Mesenchymal stem cell (in vitro differentiated cells and primary cell): ENCODE measurements at regions not wholly inside any gene's neighbourhood (a gene's known extent, or its start where the extent isn't known, plus 50 kb on each side); places are given as distances from the start of the nearest gene placed in this dataset.
A peak's percentile ranks its signal among the peaks of the same experiment; 100 is the strongest.
"Not testable (repeated sequence)": the region's sequence is repeated elsewhere in the genome, so short reads cannot be mapped to it uniquely, and the experiment has no call there.

Experiments
- DNase-seq: peaks from one replicate; pipeline ENCODE4 v3.0.0-alpha.2; 2013
- H2AFZ ChIP-seq: one replicate; pipeline ENCODE4 v1.6.1; 2013; ENCODE audit warnings: low read depth, mild to moderate bottlenecking, control low read depth, inconsistent platforms, low read length, moderate library complexity
- H2AK5ac ChIP-seq: 2 replicates; pipeline ENCODE4 v1.6.1; 2013; ENCODE audit warnings: low read length, moderate library complexity, mild to moderate bottlenecking, inconsistent platforms; ENCODE audit not compliant: severe bottlenecking
- H2BK120ac ChIP-seq: one replicate; pipeline ENCODE4 v1.6.1; 2013; ENCODE audit warnings: low read depth, mild to moderate bottlenecking, inconsistent platforms, low read length, moderate library complexity
- H2BK12ac ChIP-seq, 2 experiments: one replicate each; pipeline ENCODE4 v1.6.1; 2013; ENCODE audit warnings: inconsistent platforms in 2 of 2, low read length in 2 of 2, mild to moderate bottlenecking in 2 of 2, moderate library complexity in 2 of 2, control low read depth in 1 of 2
- H2BK15ac ChIP-seq: one replicate; pipeline ENCODE4 v1.6.1; 2013; ENCODE audit warnings: mild to moderate bottlenecking, low read depth, inconsistent platforms; ENCODE audit not compliant: poor library complexity, severe bottlenecking
- H2BK5ac ChIP-seq: 2 replicates; pipeline ENCODE4 v1.6.1; 2013; ENCODE audit warnings: low read depth, mild to moderate bottlenecking, low read length, control low read depth, inconsistent platforms; ENCODE audit not compliant: poor library complexity, severe bottlenecking
- H3K14ac ChIP-seq, 2 experiments: one replicate each; pipeline ENCODE4 v1.6.1; 2013; ENCODE audit warnings: inconsistent platforms in 2 of 2, low read length in 2 of 2, control low read depth in 1 of 2, mild to moderate bottlenecking in 1 of 2, moderate library complexity in 1 of 2
- H3K18ac ChIP-seq, 2 experiments: one replicate each; pipeline ENCODE4 v1.6.1; 2013; ENCODE audit warnings: inconsistent platforms in 2 of 2, low read length in 2 of 2, control low read depth in 1 of 2, low read depth in 1 of 2, mild to moderate bottlenecking in 1 of 2
- H3K23ac ChIP-seq, 2 experiments: one replicate each; pipeline ENCODE4 v1.6.1; 2013; ENCODE audit warnings: inconsistent platforms in 2 of 2, low read length in 2 of 2, mild to moderate bottlenecking in 2 of 2, moderate library complexity in 2 of 2, control low read depth in 1 of 2
- H3K27ac ChIP-seq: 2 replicates; pipeline ENCODE4 v1.5.1; 2013; ENCODE audit warnings: mild to moderate bottlenecking, moderate library complexity, low read length, control low read depth, inconsistent platforms; ENCODE audit not compliant: poor library complexity, severe bottlenecking
- H3K27me3 ChIP-seq, 2 experiments: 2 replicates each; pipeline versions ENCODE4 v1.6.1 to v1.7.0; 2013; ENCODE audit warnings: low read length in 2 of 2, mild to moderate bottlenecking in 2 of 2, moderate library complexity in 2 of 2, control low read depth in 1 of 2, inconsistent platforms in 1 of 2; ENCODE audit not compliant: control insufficient read depth in 1 of 2, insufficient read depth in 1 of 2
- H3K36me3 ChIP-seq, 2 experiments: 2 replicates each; pipeline versions ENCODE4 v1.6.1 to v1.7.0; 2013; ENCODE audit warnings: low read length in 2 of 2, control low read depth in 1 of 2, inconsistent platforms in 1 of 2, low read depth in 1 of 2, mild to moderate bottlenecking in 1 of 2; ENCODE audit not compliant: insufficient read depth in 2 of 2, control insufficient read depth in 1 of 2
- H3K4ac ChIP-seq, 2 experiments: one replicate each; pipeline ENCODE4 v1.6.1; 2013; ENCODE audit warnings: inconsistent platforms in 2 of 2, low read length in 2 of 2, mild to moderate bottlenecking in 2 of 2, moderate library complexity in 2 of 2, control low read depth in 1 of 2, low read depth in 1 of 2
- H3K4me1 ChIP-seq: 2 replicates; pipeline ENCODE4 v1.6.1; 2013; ENCODE audit warnings: low read depth, low read length, control low read depth; ENCODE audit not compliant: control insufficient read depth, insufficient read depth
- H3K4me2 ChIP-seq: 2 replicates; pipeline ENCODE4 v1.6.1; 2013; ENCODE audit warnings: low read length, mild to moderate bottlenecking, inconsistent platforms; ENCODE audit not compliant: poor library complexity, severe bottlenecking
- H3K4me3 ChIP-seq, 2 experiments: 2 replicates each; pipeline versions ENCODE4 v1.5.1 to v1.7.0; 2013; ENCODE audit warnings: low read length in 2 of 2, mild to moderate bottlenecking in 2 of 2, control low read depth in 1 of 2, low read depth in 1 of 2; ENCODE audit not compliant: insufficient read depth in 1 of 2
- H3K79me1 ChIP-seq: replicated peaks from 2 replicates; pipeline ENCODE4 v1.6.1; 2013; ENCODE audit warnings: mild to moderate bottlenecking, control low read depth, low read length, inconsistent platforms; ENCODE audit not compliant: poor library complexity, severe bottlenecking
- H3K9ac ChIP-seq: 2 replicates; pipeline ENCODE4 v1.7.0; 2013; ENCODE audit warnings: mild to moderate bottlenecking, low read length, moderate library complexity
- H3K9me3 ChIP-seq: 2 replicates; pipeline ENCODE4 v1.7.0; 2013; ENCODE audit warnings: mild to moderate bottlenecking, low read length; ENCODE audit not compliant: control insufficient read depth
- H4K8ac ChIP-seq: one replicate; pipeline ENCODE4 v1.6.1; 2013; ENCODE audit warnings: inconsistent platforms, mild to moderate bottlenecking, low read length, moderate library complexity
- H4K91ac ChIP-seq: one replicate; pipeline ENCODE4 v1.6.1; 2013; ENCODE audit warnings: mild to moderate bottlenecking, low read length, inconsistent platforms
- WGBS: methylation state at CpG from one replicate; pipeline ENCODE4 v1.1.7; 2013; ENCODE audit warnings: mixed read lengths; 5-methylcytosine and 5-hydroxymethylcytosine counted together

GRCh38 chr4:147246528-147246927 lies 234.4 kb upstream of the EDNRA start:
- H3K79me1 ChIP-seq, H2BK12ac ChIP-seq, H3K27me3 ChIP-seq, H2AK5ac ChIP-seq, H2BK15ac ChIP-seq, H3K4ac ChIP-seq, H3K14ac ChIP-seq, H3K9me3 ChIP-seq, H3K18ac ChIP-seq, H3K23ac ChIP-seq, H3K4me2 ChIP-seq, H2BK5ac ChIP-seq, H2AFZ ChIP-seq, H4K91ac ChIP-seq, H2BK120ac ChIP-seq, H3K4me3 ChIP-seq, H3K36me3 ChIP-seq, DNase-seq, H3K4me1 ChIP-seq, H3K27ac ChIP-seq, H4K8ac ChIP-seq, H3K9ac ChIP-seq: not testable (repeated sequence)
- 90% methylated on average over 2 of the region's 2 CpGs for WGBS

- Histone ChIP-seq H3K4me3 (no peak overlapping the region), H3K4me1 (no peaks in the 10 kb centered on the region), H2AFZ (no peak overlapping the region), H3K14ac (no peak overlapping the region), H4K8ac (no peak overlapping the region), H3K23ac (no peak overlapping the region), H3K36me3 (no peaks in the 10 kb centered on the region), H2BK5ac (no peak overlapping the region), H3K4me2 (no peak overlapping the region), H2BK15ac (no peak overlapping the region), H3K79me1 (no peaks in the 10 kb centered on the region), H2AK5ac (no peak overlapping the region), H2BK120ac (no peak overlapping the region), H3K18ac (no peak overlapping the region), H3K27me3 (no peaks in the 10 kb centered on the region), H3K4ac (no peak overlapping the region), H3K9me3 (peaks cover 10% of the 10 kb centered on the region), H2BK12ac (peak overlapping the region in 1 of 2 experiments; percentile 63), H4K91ac (no peak overlapping the region), H3K9ac (no peak overlapping the region), H3K27ac (peak overlapping the region; percentile 65)
- 21% methylated on average over 2 of the region's 2 CpGs for WGBS
- DNase-seq = peak; percentile 53
Measured at GRCh38 chr4:147247579-147247978, 233.3 kb upstream of the EDNRA start.

GRCh38 chr4:147250062-147250461 lies 230.8 kb upstream of the EDNRA start:
- H3K14ac ChIP-seq = no peak overlapping the region
- no peak overlapping the region for H2BK120ac ChIP-seq
- no peaks in the 10 kb centered on the region for H3K4me1 ChIP-seq
- peaks cover 10% of the 10 kb centered on the region for H3K9me3 ChIP-seq
- H2BK15ac ChIP-seq = no peak overlapping the region
- no peak overlapping the region for H3K23ac ChIP-seq
- H3K4ac ChIP-seq = no peak overlapping the region
- no peak overlapping the region for H2AFZ ChIP-seq
- H2BK5ac ChIP-seq = no peak overlapping the region
- no peak overlapping the region for H3K4me3 ChIP-seq
- H2AK5ac ChIP-seq = no peak overlapping the region
- no peak for DNase-seq
- no peaks in the 10 kb centered on the region for H3K79me1 ChIP-seq
- H3K18ac ChIP-seq = no peak overlapping the region
- H3K27ac ChIP-seq = no peak overlapping the region
- no peak overlapping the region for H3K4me2 ChIP-seq
- H3K27me3 ChIP-seq = no peaks in the 10 kb centered on the region
- no peak overlapping the region for H3K9ac ChIP-seq
- H3K36me3 ChIP-seq = no peaks in the 10 kb centered on the region
- H4K8ac ChIP-seq = no peak overlapping the region
- H2BK12ac ChIP-seq = no peak overlapping the region
- H4K91ac ChIP-seq = no peak overlapping the region

GRCh38 chr4:147255268-147255667 lies 225.6 kb upstream of the EDNRA start:
- WGBS = 88% methylated on average over 11 of the region's 11 CpGs
- H3K4me2 ChIP-seq, H3K27ac ChIP-seq, H3K79me1 ChIP-seq, H3K4ac ChIP-seq, H2BK15ac ChIP-seq, H2AFZ ChIP-seq, H3K27me3 ChIP-seq, H2BK12ac ChIP-seq, H3K23ac ChIP-seq, H2AK5ac ChIP-seq, H3K14ac ChIP-seq, H3K18ac ChIP-seq, H2BK120ac ChIP-seq, H3K4me3 ChIP-seq, H3K4me1 ChIP-seq, H4K8ac ChIP-seq, H2BK5ac ChIP-seq, H3K36me3 ChIP-seq, H3K9ac ChIP-seq, DNase-seq, H3K9me3 ChIP-seq, H4K91ac ChIP-seq: not testable (repeated sequence)
